H1 (cell line): ENCODE measurements at regions not wholly inside any gene's neighbourhood (a gene's known extent, or its start where the extent isn't known, plus 50 kb on each side); places are given as distances from the start of the nearest gene placed in this dataset.

Experiments used
- ATF2 ChIP-seq: IDR thresholded peaks from 2 replicates; pipeline ENCODE4 v1.6.1; 2012; ENCODE audit warnings: low read length, inconsistent platforms
- CTCF ChIP-seq, 3 experiments: IDR thresholded peaks; 1 replicate in 2 of 3; 2 replicates in 1 of 3; pipeline versions ENCODE4 v1.5.1 to v1.6.1; 2011; ENCODE audit warnings: low read length in 3 of 3, mild to moderate bottlenecking in 3 of 3, inconsistent platforms in 2 of 3, low read depth in 1 of 3, moderate library complexity in 1 of 3; ENCODE audit not compliant: insufficient read depth in 1 of 3; ENCODE audit errors: control extremely low read depth in 1 of 3
- EP300 ChIP-seq, 2 experiments: IDR thresholded peaks; 1 replicate in 1 of 2; 2 replicates in 1 of 2; pipeline ENCODE4 v1.6.1; 2011 to 2012; ENCODE audit warnings: low read depth in 2 of 2, low read length in 2 of 2, mild to moderate bottlenecking in 2 of 2, borderline replicate concordance in 1 of 2, inconsistent platforms in 1 of 2, moderate library complexity in 1 of 2
- EZH2 ChIP-seq: fragments of 200-600 bp; sonication (generic); IDR thresholded peaks from 2 replicates; pipeline ENCODE4 v1.7.1; 2012; ENCODE audit warnings: low read depth, mild to moderate bottlenecking, moderate library complexity, low read length, inconsistent platforms; ENCODE audit not compliant: severe bottlenecking
- HDAC6 ChIP-seq: IDR thresholded peaks from one replicate; pipeline ENCODE4 v1.7.1; 2012; ENCODE audit warnings: low read depth, mild to moderate bottlenecking, inconsistent platforms, low read length, moderate library complexity
- KDM1A ChIP-seq: fragments of 200-600, 300-600 bp; sonication (generic); IDR thresholded peaks from 2 replicates; pipeline ENCODE4 v1.7.1; 2016; ENCODE audit warnings: mild to moderate bottlenecking, low read length, borderline replicate concordance
- MAX ChIP-seq: IDR thresholded peaks from 2 replicates; pipeline ENCODE4 v1.6.1; 2012; ENCODE audit warnings: inconsistent platforms
- NANOG ChIP-seq: IDR thresholded peaks from 2 replicates; pipeline ENCODE4 v1.6.1; 2011; ENCODE audit warnings: low read length, low read depth, mild to moderate bottlenecking, inconsistent platforms; ENCODE audit not compliant: insufficient read depth, poor library complexity, severe bottlenecking
- NRF1 ChIP-seq: IDR thresholded peaks from 2 replicates; pipeline ENCODE4 v1.6.1; 2011; ENCODE audit warnings: mild to moderate bottlenecking, low read depth, low read length, improper control_type of control experiment
- POLR2A ChIP-seq, 2 experiments: IDR thresholded peaks; 1 replicate in 1 of 2; 2 replicates in 1 of 2; pipeline ENCODE4 v1.6.1; 2011; ENCODE audit warnings: low read depth in 2 of 2, low read length in 2 of 2, mild to moderate bottlenecking in 2 of 2; ENCODE audit errors: control extremely low read depth in 1 of 2
- SIX5 ChIP-seq: IDR thresholded peaks from 2 replicates; pipeline ENCODE4 v1.6.1; 2011; ENCODE audit warnings: mild to moderate bottlenecking, low read depth, low read length
- USF2 ChIP-seq: IDR thresholded peaks from 2 replicates; pipeline ENCODE4 v1.6.1; 2011; ENCODE audit warnings: low read length, improper control_type of control experiment

- TF ChIP-seq KDM1A, result no peak
- TF ChIP-seq USF2, result no peak
- no peak for TF ChIP-seq NRF1
- no peak for TF ChIP-seq CTCF (IDR thresholded peaks at IDR 0.05; ENCODE audit: control extremely low read depth in 1 of 3, insufficient read depth in 1 of 3, low read depth in 1 of 3, low read length in 3 of 3)
- no peak for TF ChIP-seq SIX5
- no peak for TF ChIP-seq ATF2
- TF ChIP-seq EZH2, result no peak
- no peak for TF ChIP-seq POLR2A (IDR thresholded peaks at IDR 0.05; ENCODE audit: control extremely low read depth in 1 of 2, low read depth in 2 of 2, low read length in 2 of 2)
- no peak for TF ChIP-seq MAX
- TF ChIP-seq NANOG, result no peak
- TF ChIP-seq HDAC6, result no peak
- TF ChIP-seq EP300 (IDR thresholded peaks at IDR 0.05; ENCODE audit: borderline replicate concordance in 1 of 2, low read depth in 2 of 2, low read length in 2 of 2), result no peak
These were observed 105.6 kb downstream of the NFKBIZ start for GRCh38 chr3:101954936-101955335.
